Liver (tissue), 8 donors: ENCODE measurements at regions not wholly inside any gene's neighbourhood (a gene's known extent, or its start where the extent isn't known, plus 50 kb on each side); places are given as distances from the start of the nearest gene placed in this dataset.

ENCODE experiments used
- DNase-seq: peaks from one replicate; pipeline ENCODE4 v3.0.0-alpha.2; 2017; ENCODE audit warnings: low spot score
- H3K27ac ChIP-seq, 2 donors: one replicate each; pipeline ENCODE4 v1.7.0; 2013; ENCODE audit warnings: inconsistent platforms in 2 of 2, low read length in 2 of 2, control low read depth in 1 of 2, low read depth in 1 of 2, mild to moderate bottlenecking in 1 of 2
- H3K27me3 ChIP-seq, 4 donors: one replicate each; pipeline versions ENCODE4 v1.6.1 to v1.7.0; 2013; ENCODE audit warnings: low read length in 3 of 4, inconsistent platforms in 1 of 4, mild to moderate bottlenecking in 1 of 4, moderate library complexity in 1 of 4; ENCODE audit not compliant: control insufficient read depth in 4 of 4, insufficient read depth in 4 of 4
- H3K36me3 ChIP-seq, 4 donors: one replicate each; pipeline versions ENCODE4 v1.6.1 to v1.7.0; 2013; ENCODE audit warnings: low read length in 3 of 4, mild to moderate bottlenecking in 3 of 4, low read depth in 1 of 4, moderate library complexity in 1 of 4; ENCODE audit not compliant: control insufficient read depth in 4 of 4, insufficient read depth in 3 of 4
- H3K4me1 ChIP-seq, 4 donors: one replicate each; pipeline versions ENCODE4 v1.6.1 to v1.7.0; 2013; ENCODE audit warnings: low read length in 3 of 4, mild to moderate bottlenecking in 3 of 4, moderate library complexity in 1 of 4; ENCODE audit not compliant: control insufficient read depth in 4 of 4, insufficient read depth in 4 of 4
- H3K4me3 ChIP-seq, 3 donors: one replicate each; pipeline versions ENCODE4 v1.6.1 to v1.7.0; 2013; ENCODE audit warnings: low read length in 3 of 3, control low read depth in 1 of 3, low read depth in 1 of 3, mild to moderate bottlenecking in 1 of 3
- H3K9ac ChIP-seq, 2 donors: one replicate each; pipeline ENCODE4 v1.7.0; 2013; ENCODE audit warnings: low read length in 2 of 2, mild to moderate bottlenecking in 2 of 2, moderate library complexity in 2 of 2, control low read depth in 1 of 2, low read depth in 1 of 2
- H3K9me3 ChIP-seq, 4 donors: one replicate each; pipeline versions ENCODE4 v1.6.1 to v1.7.0; 2013; ENCODE audit warnings: low read length in 3 of 4; ENCODE audit not compliant: control insufficient read depth in 4 of 4
- ATF3 ChIP-seq: IDR thresholded peaks from 2 replicates; pipeline ENCODE4 v1.6.1; 2016; ENCODE audit warnings: antibody characterized with exemption
- EGR1 ChIP-seq, 2 donors: IDR thresholded peaks; 2 replicates each; pipeline ENCODE4 v1.6.1; 2016 to 2018; ENCODE audit warnings: antibody characterized with exemption in 2 of 2, low read depth in 2 of 2
- FOXA1 ChIP-seq: IDR thresholded peaks from 2 replicates; pipeline ENCODE4 v1.6.1; 2016; ENCODE audit warnings: antibody characterized with exemption
- HNF4A ChIP-seq, 2 donors: conservative IDR thresholded peaks; 2 replicates each; pipeline ENCODE4 v1.6.1; 2016; ENCODE audit warnings: antibody characterized with exemption in 2 of 2, mild to moderate bottlenecking in 2 of 2
- JUND ChIP-seq, 2 donors: IDR thresholded peaks; 2 replicates each; pipeline ENCODE4 v1.6.1; 2016; ENCODE audit warnings: antibody characterized with exemption in 2 of 2
- NR2F2 ChIP-seq: IDR thresholded peaks from 2 replicates; pipeline ENCODE4 v1.6.1; 2016; ENCODE audit warnings: antibody characterized with exemption
- RXRA ChIP-seq, 2 donors: IDR thresholded peaks; 2 replicates each; pipeline ENCODE4 v1.6.1; 2017 to 2018; ENCODE audit warnings: antibody characterized with exemption in 2 of 2, mild to moderate bottlenecking in 1 of 2
- SP1 ChIP-seq: IDR thresholded peaks from 2 replicates; pipeline ENCODE4 v1.6.1; 2018; ENCODE audit warnings: antibody characterized with exemption, mild to moderate bottlenecking
- WGBS: extraction: QIAGEN DNeasy Blood & Tissue Kit; methylation state at CpG from one replicate; pipeline ENCODE4 v1.1.7; 2013; 5-methylcytosine and 5-hydroxymethylcytosine counted together
- TF ChIP-seq, protein P1 (sequence below): fragments of 150-350 bp; IDR thresholded peaks from 2 replicates; pipeline ENCODE4 v1.5.1; 2017; ENCODE audit warnings: improper control_type of control experiment, low read depth, low read length; ENCODE audit not compliant: missing input control
- TF ChIP-seq, protein P2 (sequence below): IDR thresholded peaks from 2 replicates; pipeline ENCODE4 v1.6.1; 2016; ENCODE audit warnings: antibody characterized with exemption, mild to moderate bottlenecking
- TF ChIP-seq, protein P3 (sequence below): IDR thresholded peaks from 2 replicates; pipeline ENCODE4 v1.6.1; 2016; ENCODE audit warnings: antibody characterized with exemption
- TF ChIP-seq, protein P4 (sequence below): IDR thresholded peaks from 2 replicates; pipeline ENCODE4 v1.6.1; 2016; ENCODE audit warnings: antibody characterized with exemption
- donor health status: healthy.
- donor health status: healthy.
- donor health status: healthy.
- donor health status: healthy.
- donor health status: healthy.

- H3K27ac ChIP-seq, result no peak overlapping the region
- WGBS, result 89% methylated on average over 19 of the region's 19 CpGs
- H3K9ac ChIP-seq, result no peak overlapping the region
- no peaks in the 10 kb centered on the region for H3K4me1 ChIP-seq
- no peaks in the 10 kb centered on the region for H3K9me3 ChIP-seq
- H3K27me3 ChIP-seq, result no peaks in the 10 kb centered on the region
- TF ChIP-seq RXRA (IDR thresholded peaks at IDR 0.05) (no peak), FOXA1 (no peak), JUND (IDR thresholded peaks at IDR 0.05) (no peak), NR2F2 (no peak), HNF4A (conservative IDR thresholded peaks at IDR 0.05) (no peak)
- TF ChIP-seq, protein P1, sequence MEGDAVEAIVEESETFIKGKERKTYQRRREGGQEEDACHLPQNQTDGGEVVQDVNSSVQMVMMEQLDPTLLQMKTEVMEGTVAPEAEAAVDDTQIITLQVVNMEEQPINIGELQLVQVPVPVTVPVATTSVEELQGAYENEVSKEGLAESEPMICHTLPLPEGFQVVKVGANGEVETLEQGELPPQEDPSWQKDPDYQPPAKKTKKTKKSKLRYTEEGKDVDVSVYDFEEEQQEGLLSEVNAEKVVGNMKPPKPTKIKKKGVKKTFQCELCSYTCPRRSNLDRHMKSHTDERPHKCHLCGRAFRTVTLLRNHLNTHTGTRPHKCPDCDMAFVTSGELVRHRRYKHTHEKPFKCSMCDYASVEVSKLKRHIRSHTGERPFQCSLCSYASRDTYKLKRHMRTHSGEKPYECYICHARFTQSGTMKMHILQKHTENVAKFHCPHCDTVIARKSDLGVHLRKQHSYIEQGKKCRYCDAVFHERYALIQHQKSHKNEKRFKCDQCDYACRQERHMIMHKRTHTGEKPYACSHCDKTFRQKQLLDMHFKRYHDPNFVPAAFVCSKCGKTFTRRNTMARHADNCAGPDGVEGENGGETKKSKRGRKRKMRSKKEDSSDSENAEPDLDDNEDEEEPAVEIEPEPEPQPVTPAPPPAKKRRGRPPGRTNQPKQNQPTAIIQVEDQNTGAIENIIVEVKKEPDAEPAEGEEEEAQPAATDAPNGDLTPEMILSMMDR, result no peak
- TF ChIP-seq, protein P2, sequence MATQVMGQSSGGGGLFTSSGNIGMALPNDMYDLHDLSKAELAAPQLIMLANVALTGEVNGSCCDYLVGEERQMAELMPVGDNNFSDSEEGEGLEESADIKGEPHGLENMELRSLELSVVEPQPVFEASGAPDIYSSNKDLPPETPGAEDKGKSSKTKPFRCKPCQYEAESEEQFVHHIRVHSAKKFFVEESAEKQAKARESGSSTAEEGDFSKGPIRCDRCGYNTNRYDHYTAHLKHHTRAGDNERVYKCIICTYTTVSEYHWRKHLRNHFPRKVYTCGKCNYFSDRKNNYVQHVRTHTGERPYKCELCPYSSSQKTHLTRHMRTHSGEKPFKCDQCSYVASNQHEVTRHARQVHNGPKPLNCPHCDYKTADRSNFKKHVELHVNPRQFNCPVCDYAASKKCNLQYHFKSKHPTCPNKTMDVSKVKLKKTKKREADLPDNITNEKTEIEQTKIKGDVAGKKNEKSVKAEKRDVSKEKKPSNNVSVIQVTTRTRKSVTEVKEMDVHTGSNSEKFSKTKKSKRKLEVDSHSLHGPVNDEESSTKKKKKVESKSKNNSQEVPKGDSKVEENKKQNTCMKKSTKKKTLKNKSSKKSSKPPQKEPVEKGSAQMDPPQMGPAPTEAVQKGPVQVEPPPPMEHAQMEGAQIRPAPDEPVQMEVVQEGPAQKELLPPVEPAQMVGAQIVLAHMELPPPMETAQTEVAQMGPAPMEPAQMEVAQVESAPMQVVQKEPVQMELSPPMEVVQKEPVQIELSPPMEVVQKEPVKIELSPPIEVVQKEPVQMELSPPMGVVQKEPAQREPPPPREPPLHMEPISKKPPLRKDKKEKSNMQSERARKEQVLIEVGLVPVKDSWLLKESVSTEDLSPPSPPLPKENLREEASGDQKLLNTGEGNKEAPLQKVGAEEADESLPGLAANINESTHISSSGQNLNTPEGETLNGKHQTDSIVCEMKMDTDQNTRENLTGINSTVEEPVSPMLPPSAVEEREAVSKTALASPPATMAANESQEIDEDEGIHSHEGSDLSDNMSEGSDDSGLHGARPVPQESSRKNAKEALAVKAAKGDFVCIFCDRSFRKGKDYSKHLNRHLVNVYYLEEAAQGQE, result no peak
- TF ChIP-seq, protein P3, sequence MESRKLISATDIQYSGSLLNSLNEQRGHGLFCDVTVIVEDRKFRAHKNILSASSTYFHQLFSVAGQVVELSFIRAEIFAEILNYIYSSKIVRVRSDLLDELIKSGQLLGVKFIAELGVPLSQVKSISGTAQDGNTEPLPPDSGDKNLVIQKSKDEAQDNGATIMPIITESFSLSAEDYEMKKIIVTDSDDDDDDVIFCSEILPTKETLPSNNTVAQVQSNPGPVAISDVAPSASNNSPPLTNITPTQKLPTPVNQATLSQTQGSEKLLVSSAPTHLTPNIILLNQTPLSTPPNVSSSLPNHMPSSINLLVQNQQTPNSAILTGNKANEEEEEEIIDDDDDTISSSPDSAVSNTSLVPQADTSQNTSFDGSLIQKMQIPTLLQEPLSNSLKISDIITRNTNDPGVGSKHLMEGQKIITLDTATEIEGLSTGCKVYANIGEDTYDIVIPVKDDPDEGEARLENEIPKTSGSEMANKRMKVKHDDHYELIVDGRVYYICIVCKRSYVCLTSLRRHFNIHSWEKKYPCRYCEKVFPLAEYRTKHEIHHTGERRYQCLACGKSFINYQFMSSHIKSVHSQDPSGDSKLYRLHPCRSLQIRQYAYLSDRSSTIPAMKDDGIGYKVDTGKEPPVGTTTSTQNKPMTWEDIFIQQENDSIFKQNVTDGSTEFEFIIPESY, result no peak
- TF ChIP-seq, protein P4, sequence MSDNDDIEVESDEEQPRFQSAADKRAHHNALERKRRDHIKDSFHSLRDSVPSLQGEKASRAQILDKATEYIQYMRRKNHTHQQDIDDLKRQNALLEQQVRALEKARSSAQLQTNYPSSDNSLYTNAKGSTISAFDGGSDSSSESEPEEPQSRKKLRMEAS, result no peak
- no peak for DNase-seq
- H3K4me3 ChIP-seq, result no peak overlapping the region
- no peaks in the 10 kb centered on the region for H3K36me3 ChIP-seq
Observed at GRCh38 chr3:13171704-13172643, 98.7 kb upstream of the IQSEC1 start.

DNA sequence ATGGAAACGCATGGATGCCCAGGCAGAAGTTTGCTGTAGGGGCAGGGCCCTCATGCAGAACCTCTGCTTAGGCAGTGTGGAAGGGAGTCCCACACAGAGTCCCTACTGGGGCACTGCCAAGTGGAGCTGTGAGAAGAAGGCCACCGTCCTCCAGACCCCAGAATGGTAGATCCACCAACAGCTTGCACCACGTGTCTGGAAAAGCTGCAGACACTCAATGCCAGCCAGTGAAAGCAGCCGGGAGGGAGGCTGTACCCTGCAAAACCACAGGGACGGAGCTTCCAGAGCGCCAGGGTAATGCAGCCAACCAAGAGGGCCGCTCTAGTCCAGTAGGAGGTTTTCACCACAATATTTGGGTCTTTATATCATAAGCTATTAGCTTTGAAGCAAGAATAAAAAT, 97.1 kb upstream of the IQSEC1 start:
- Histone ChIP-seq H3K36me3 (no peaks in the 10 kb centered on the region), H3K27me3 (no peaks in the 10 kb centered on the region), H3K9ac (no peak overlapping the region), H3K4me3 (no peak overlapping the region), H3K9me3 (no peaks in the 10 kb centered on the region), H3K4me1 (no peaks in the 10 kb centered on the region), H3K27ac (no peak overlapping the region)
- TF ChIP-seq SP1, result no peak
- TF ChIP-seq EGR1 (IDR thresholded peaks at IDR 0.05; ENCODE audit: low read depth in 2 of 2), result no peak
- TF ChIP-seq ATF3, result no peak
- no peak for TF ChIP-seq FOXA1
- TF ChIP-seq, protein P3, result no peak
- no peak for TF ChIP-seq RXRA (IDR thresholded peaks at IDR 0.05)
- DNase-seq, result no peak
- WGBS, result 84% methylated on average over 7 of the region's 7 CpGs
